Panc1 (cell line): ENCODE measurements at regions not wholly inside any gene's neighbourhood (a gene's known extent, or its start where the extent isn't known, plus 50 kb on each side); places are given as distances from the start of the nearest gene placed in this dataset.

Source experiments
- ATAC-seq: fragments of 200-7000 bp; cut with Tn5 transposase; 2 replicates; pipeline ENCODE4 v1.9.1; 2020; ENCODE audit warnings: mild to moderate bottlenecking, moderate library complexity
- BruUV-seq: library from RNA; stranded (reverse); fragments of 400-500 nt; replicated peaks from 2 replicates; lab custom pipeline; 2021; lab: Mats Ljungman, UMichigan
- CTCF ChIA-PET: fragments of 300-600 bp; sonication (Branson Sonifier 250); formaldehyde crosslinking; loops from one replicate; lab custom pipeline; 2022; ENCODE audit warnings: antibody characterized with exemption; lab: Charles Lee
- POLR2A ChIA-PET: fragments of 300-600 bp; sonication (Branson Sonifier 250); formaldehyde crosslinking; loops from one replicate; lab custom pipeline; 2022; ENCODE audit warnings: antibody characterized with exemption; lab: Charles Lee
- DNase-seq: peaks from one replicate; pipeline ENCODE4 v3.0.0-alpha.2; 2010; ENCODE audit warnings: low read depth, low spot score
- H3K27ac ChIP-seq: 2 replicates; pipeline ENCODE4 v1.5.1; 2011; ENCODE audit warnings: mild to moderate bottlenecking, low read length, inconsistent platforms
- H3K27me3 ChIP-seq: fragments of 200-500 bp; sonication (Bioruptor generic); 2 replicates; pipeline ENCODE4 v1.6.0; 2014; ENCODE audit warnings: low read length, inconsistent platforms; ENCODE audit not compliant: control insufficient read depth, insufficient read depth
- H3K36me3 ChIP-seq: fragments of 200-500 bp; sonication (Bioruptor generic); 2 replicates; pipeline ENCODE4 v1.5.1; 2014; ENCODE audit warnings: inconsistent platforms, mild to moderate bottlenecking, low read length, moderate library complexity; ENCODE audit not compliant: control insufficient read depth, insufficient read depth
- H3K4me1 ChIP-seq: 2 replicates; pipeline ENCODE4 v1.5.1; 2011; ENCODE audit warnings: inconsistent platforms, mild to moderate bottlenecking, low read length, moderate library complexity; ENCODE audit not compliant: control insufficient read depth, insufficient read depth
- H3K4me3 ChIP-seq, 2 experiments: 2 replicates each; pipeline ENCODE4 v1.5.1; 2011 to 2012; ENCODE audit warnings: low read depth in 2 of 2, low read length in 2 of 2, mild to moderate bottlenecking in 2 of 2, inconsistent platforms in 1 of 2, moderate library complexity in 1 of 2
- H3K9me3 ChIP-seq: fragments of 200-500 bp; sonication (Bioruptor generic); 2 replicates; pipeline ENCODE4 v1.5.1; 2014; ENCODE audit warnings: low read depth, mild to moderate bottlenecking, inconsistent platforms, low read length, moderate library complexity; ENCODE audit not compliant: control insufficient read depth, insufficient read depth
- POLR2AphosphoS5 ChIP-seq: IDR thresholded peaks from 2 replicates; pipeline ENCODE4 v1.6.1; 2012; ENCODE audit warnings: mild to moderate bottlenecking, low read depth, low read length, moderate library complexity
- SIN3A ChIP-seq: IDR thresholded peaks from 2 replicates; pipeline ENCODE4 v1.6.1; 2012; ENCODE audit warnings: low read depth, mild to moderate bottlenecking, low read length, moderate library complexity, borderline replicate concordance; ENCODE audit not compliant: insufficient read depth
- TCF7L2 ChIP-seq: IDR thresholded peaks from 2 replicates; pipeline ENCODE4 v1.6.1; 2011; ENCODE audit warnings: mild to moderate bottlenecking, low read depth, low read length, inconsistent platforms
- in situ Hi-C: cut with HindIII; loops from 2 replicates; pipeline ENCODE4 v1.10.0; 2016; ENCODE audit warnings: low sequenced_read_pairs, low pct_unique_long_range_greater_than_20kb
- intact Hi-C: fragments of 100-400 bp; cut with micrococcal nuclease; formaldehyde crosslinking; loops from one replicate; pipeline ENCODE4 v1.10.0; 2022; ENCODE audit not compliant: unreplicated experiment
- TF ChIP-seq, protein P1 (sequence below): fragments of 450-650 bp; IDR thresholded peaks from 2 replicates; pipeline ENCODE4 v1.5.1; 2017; ENCODE audit warnings: mild to moderate bottlenecking
- TF ChIP-seq, protein P2 (sequence below), 2 experiments: IDR thresholded peaks; 2 replicates each; pipeline ENCODE4 v1.6.1; 2011 to 2012; ENCODE audit warnings: low read depth in 2 of 2, control low read depth in 1 of 2, low read length in 1 of 2, mild to moderate bottlenecking in 1 of 2, moderate library complexity in 1 of 2; ENCODE audit not compliant: insufficient read depth in 1 of 2

DNA sequence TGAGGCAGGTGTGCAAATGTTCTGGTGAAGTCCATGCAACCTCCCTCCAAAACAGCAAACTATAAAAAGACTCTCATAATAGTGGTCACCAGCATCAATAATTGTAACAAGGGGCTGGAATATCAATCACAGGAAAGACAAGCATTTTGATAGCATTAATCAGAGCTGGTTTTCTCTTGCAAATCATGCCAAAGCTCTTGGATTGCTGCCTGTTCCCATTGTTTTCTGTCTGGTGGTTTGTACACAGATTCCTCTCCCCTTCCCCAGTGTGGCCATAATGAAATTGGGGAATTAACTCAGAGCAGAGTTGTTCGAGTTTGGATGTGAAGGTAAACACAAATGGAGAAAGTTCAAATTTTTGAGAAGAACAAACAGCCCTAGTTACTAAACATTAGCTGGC, 134.2 kb downstream of the CDCA7 start:
- DNase-seq (no peak), ATAC-seq (no peak)
- H3K4me1 ChIP-seq, result no peaks in the 10 kb centered on the region
- in situ Hi-C loops, result no loop called here
- no peaks in the 10 kb centered on the region for H3K27me3 ChIP-seq
- H3K4me3 ChIP-seq, result no peak overlapping the region
- TF ChIP-seq TCF7L2, result no peak
- no peak for TF ChIP-seq SIN3A
- no peak for TF ChIP-seq POLR2AphosphoS5
- TF ChIP-seq, protein P1, sequence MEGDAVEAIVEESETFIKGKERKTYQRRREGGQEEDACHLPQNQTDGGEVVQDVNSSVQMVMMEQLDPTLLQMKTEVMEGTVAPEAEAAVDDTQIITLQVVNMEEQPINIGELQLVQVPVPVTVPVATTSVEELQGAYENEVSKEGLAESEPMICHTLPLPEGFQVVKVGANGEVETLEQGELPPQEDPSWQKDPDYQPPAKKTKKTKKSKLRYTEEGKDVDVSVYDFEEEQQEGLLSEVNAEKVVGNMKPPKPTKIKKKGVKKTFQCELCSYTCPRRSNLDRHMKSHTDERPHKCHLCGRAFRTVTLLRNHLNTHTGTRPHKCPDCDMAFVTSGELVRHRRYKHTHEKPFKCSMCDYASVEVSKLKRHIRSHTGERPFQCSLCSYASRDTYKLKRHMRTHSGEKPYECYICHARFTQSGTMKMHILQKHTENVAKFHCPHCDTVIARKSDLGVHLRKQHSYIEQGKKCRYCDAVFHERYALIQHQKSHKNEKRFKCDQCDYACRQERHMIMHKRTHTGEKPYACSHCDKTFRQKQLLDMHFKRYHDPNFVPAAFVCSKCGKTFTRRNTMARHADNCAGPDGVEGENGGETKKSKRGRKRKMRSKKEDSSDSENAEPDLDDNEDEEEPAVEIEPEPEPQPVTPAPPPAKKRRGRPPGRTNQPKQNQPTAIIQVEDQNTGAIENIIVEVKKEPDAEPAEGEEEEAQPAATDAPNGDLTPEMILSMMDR, result no peak
- TF ChIP-seq, protein P2, sequence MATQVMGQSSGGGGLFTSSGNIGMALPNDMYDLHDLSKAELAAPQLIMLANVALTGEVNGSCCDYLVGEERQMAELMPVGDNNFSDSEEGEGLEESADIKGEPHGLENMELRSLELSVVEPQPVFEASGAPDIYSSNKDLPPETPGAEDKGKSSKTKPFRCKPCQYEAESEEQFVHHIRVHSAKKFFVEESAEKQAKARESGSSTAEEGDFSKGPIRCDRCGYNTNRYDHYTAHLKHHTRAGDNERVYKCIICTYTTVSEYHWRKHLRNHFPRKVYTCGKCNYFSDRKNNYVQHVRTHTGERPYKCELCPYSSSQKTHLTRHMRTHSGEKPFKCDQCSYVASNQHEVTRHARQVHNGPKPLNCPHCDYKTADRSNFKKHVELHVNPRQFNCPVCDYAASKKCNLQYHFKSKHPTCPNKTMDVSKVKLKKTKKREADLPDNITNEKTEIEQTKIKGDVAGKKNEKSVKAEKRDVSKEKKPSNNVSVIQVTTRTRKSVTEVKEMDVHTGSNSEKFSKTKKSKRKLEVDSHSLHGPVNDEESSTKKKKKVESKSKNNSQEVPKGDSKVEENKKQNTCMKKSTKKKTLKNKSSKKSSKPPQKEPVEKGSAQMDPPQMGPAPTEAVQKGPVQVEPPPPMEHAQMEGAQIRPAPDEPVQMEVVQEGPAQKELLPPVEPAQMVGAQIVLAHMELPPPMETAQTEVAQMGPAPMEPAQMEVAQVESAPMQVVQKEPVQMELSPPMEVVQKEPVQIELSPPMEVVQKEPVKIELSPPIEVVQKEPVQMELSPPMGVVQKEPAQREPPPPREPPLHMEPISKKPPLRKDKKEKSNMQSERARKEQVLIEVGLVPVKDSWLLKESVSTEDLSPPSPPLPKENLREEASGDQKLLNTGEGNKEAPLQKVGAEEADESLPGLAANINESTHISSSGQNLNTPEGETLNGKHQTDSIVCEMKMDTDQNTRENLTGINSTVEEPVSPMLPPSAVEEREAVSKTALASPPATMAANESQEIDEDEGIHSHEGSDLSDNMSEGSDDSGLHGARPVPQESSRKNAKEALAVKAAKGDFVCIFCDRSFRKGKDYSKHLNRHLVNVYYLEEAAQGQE (IDR thresholded peaks at IDR 0.05; ENCODE audit: insufficient read depth in 1 of 2, low read depth in 2 of 2, low read length in 1 of 2), result no peak
- ChIA-PET CTCF (no interaction called here), POLR2A (no interaction called here)
- intact Hi-C loops, result no loop called here
- no TSS peak for BruUV-seq
- H3K27ac ChIP-seq, result no peak overlapping the region
- no peaks in the 10 kb centered on the region for H3K9me3 ChIP-seq
- no peaks in the 10 kb centered on the region for H3K36me3 ChIP-seq

DNA sequence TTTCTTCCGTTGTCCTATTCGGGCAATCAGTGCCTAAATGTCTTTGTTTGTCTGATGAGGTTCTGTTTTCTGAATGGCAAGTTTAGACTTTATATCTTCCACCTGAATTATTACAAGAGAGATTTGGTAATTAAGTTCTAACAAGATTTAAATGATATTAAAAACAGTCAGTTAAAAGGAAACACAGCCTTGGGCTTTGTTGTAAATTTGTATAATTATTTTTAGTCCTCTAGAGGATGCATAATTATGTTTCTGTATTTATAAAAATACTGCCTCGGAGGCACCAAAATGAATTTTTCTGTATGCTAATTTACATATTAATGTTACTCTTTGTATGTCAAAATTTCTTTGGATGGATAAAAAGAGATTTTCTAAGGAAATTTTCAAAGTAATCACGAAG, 136.7 kb downstream of the CDCA7 start:
- BruUV-seq, result no TSS peak
- in situ Hi-C loops (no loop called here), intact Hi-C loops (no loop called here)
- ATAC-seq (no peak), DNase-seq (no peak)
- H3K27ac ChIP-seq, result no peak overlapping the region
- H3K9me3 ChIP-seq, result no peaks in the 10 kb centered on the region
- no peaks in the 10 kb centered on the region for H3K36me3 ChIP-seq
- H3K4me3 ChIP-seq, result no peak overlapping the region
- no peaks in the 10 kb centered on the region for H3K27me3 ChIP-seq
- ChIA-PET CTCF (no interaction called here), POLR2A (no interaction called here)
- TF ChIP-seq SIN3A (no peak), POLR2AphosphoS5 (no peak), TCF7L2 (no peak)
- TF ChIP-seq, protein P2 (IDR thresholded peaks at IDR 0.05; ENCODE audit: insufficient read depth in 1 of 2, low read depth in 2 of 2, low read length in 1 of 2), result no peak
- TF ChIP-seq, protein P1, result no peak
- no peaks in the 10 kb centered on the region for H3K4me1 ChIP-seq
